GM12875 (cell line): ENCODE measurements at regions not wholly inside any gene's neighbourhood (a gene's known extent, or its start where the extent isn't known, plus 50 kb on each side); places are given as distances from the start of the nearest gene placed in this dataset.

Experiments
- H3K4me3 ChIP-seq: one replicate; pipeline ENCODE4 v1.5.1; 2011; ENCODE audit warnings: low read depth, low read length, control low read depth
- TF ChIP-seq, protein P1 (sequence below): IDR thresholded peaks from 2 replicates; pipeline ENCODE4 v1.5.1; 2011; ENCODE audit warnings: low read depth, mild to moderate bottlenecking, control low read depth, inconsistent platforms, low read length, moderate library complexity, borderline replicate concordance; ENCODE audit not compliant: insufficient read depth

DNA sequence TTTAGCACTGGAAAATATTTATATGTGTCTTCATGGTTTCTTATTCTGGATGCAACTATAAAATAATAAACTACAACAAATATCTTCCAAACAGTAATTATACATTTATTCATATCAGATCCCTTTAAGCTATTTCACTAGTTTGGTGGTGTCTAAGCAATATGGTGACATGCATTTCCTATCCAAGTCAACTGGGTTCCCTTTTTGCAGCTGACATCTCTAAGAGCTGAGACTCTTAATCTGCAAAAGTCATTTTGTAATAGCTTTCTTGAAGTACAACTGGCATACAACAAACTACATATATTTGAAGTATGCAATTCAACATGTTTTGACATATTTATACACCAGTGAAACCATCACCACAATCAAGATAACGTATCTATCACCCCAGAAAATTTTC is 59.9 kb upstream of the SLC1A4 start:
- TF ChIP-seq, protein P1, sequence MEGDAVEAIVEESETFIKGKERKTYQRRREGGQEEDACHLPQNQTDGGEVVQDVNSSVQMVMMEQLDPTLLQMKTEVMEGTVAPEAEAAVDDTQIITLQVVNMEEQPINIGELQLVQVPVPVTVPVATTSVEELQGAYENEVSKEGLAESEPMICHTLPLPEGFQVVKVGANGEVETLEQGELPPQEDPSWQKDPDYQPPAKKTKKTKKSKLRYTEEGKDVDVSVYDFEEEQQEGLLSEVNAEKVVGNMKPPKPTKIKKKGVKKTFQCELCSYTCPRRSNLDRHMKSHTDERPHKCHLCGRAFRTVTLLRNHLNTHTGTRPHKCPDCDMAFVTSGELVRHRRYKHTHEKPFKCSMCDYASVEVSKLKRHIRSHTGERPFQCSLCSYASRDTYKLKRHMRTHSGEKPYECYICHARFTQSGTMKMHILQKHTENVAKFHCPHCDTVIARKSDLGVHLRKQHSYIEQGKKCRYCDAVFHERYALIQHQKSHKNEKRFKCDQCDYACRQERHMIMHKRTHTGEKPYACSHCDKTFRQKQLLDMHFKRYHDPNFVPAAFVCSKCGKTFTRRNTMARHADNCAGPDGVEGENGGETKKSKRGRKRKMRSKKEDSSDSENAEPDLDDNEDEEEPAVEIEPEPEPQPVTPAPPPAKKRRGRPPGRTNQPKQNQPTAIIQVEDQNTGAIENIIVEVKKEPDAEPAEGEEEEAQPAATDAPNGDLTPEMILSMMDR: no peak
- no peak overlapping the region for H3K4me3 ChIP-seq

DNA sequence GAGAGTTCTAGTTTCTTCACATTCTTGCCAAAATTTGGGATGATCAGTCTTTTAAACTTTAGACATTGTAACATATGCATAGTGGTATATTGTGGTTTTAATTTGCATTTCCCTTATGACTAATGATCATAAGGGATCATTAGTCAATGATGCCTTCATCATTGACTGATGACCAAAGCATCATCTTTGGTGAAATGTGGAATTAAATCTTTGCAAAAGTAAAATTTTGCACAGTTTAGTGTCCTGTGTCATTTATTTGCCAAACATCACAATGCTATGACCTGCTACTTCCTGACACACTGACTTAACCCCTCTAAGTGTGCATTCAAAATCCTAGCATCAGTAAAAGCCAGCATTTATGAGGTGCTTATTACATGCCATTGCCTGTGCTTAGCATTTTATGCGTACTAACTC is 58.9 kb upstream of the SLC1A4 start:
- TF ChIP-seq, protein P1: no peak
- H3K4me3 ChIP-seq: peak overlapping the region; percentile 84

DNA sequence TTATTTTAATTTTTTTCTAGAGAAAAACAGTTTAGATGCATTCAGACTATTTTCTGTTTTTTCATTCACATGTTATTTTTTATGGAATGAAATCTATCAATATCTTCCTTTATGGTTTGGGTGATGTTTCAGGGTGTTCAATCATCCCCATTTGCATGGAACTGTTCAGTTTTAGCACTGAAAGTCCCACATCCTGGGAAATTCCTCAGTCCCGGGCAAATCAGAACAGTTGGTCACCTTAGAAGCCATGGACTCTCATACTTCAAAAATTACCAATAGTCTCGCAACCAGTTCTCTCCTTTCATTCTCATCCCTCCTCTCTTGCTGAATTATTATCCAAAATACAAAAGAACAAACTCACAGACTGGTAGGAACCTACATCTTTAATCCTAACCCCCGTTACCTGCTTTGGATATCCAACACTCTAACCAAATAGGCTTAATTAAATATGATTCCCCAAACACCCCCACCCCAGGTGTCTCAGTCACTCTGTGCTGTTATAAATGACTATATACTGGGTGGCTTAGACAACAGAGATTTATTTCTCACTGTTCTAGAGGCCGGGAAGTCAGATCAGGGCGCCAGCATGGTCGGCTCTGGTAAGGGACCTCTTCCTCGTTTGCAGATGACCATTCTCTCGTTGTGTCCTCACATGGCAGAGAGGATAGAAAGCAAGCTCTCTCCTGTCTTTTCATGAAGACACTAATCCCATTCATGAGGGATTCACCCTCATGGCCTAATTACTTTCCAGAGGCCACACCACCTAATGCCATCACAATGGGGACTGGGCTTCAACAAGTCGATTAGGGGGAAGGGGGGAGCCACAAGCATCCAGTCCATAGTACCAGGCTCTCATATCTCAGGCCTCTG is 57.7 kb upstream of the SLC1A4 start:
- TF ChIP-seq, protein P1: no peak
- peak overlapping the region; percentile 84 for H3K4me3 ChIP-seq

DNA sequence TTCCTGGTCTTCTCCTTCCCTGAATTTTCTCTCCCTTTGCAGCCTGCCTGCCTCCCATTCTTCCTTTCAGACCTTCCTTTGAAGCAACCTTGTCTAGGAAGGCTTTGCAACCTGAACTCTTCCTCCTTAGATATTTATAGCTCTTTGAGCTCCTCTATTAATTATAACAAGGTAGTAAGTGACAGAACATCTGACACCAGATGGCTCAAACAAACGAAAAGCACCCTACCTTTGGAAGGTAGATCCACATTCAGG is 57.2 kb upstream of the SLC1A4 start:
- TF ChIP-seq, protein P1: no peak
- H3K4me3 ChIP-seq: peak overlapping the region; percentile 84

DNA sequence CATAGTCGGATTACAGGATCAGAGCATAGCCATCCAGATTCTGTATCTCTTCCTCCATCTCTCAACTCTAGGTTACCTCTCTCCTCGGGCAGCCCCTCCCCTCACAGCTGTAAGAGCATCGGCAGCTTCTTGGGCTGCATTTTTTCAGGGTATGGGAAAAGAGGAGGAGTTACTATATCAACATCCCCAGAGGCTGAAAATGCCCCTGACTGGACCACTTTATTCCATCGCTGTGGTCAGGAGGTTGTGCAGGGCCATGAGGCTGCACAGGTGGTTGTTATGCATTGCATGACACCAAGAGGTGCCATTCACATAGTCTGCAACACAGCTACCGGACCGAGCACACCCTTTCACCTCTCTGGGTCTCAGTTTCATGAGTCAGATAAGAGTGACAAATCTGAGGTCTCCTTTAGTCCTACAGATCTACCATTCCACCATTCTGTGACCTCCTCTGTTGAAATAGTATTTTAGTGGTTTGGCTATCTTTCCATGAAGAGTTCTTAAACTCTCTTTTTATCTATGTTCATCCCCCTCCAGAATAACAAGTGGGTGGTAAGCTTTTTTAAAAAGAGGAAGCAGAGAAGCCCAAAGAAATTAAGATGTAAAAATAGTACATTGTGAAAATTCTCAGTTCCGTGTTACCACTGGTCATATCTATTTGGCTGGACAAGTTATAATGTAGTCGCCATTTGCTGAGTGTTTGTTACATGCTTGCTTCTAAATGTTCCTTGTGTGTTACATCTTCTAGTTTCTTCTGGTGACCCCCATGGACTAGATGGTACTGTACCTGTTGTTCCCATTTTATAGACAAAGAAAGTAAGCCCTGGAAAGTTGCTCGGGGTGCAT is 56.6 kb upstream of the SLC1A4 start:
- H3K4me3 ChIP-seq: peak overlapping the region; percentile 84
- TF ChIP-seq, protein P1: no peak

DNA sequence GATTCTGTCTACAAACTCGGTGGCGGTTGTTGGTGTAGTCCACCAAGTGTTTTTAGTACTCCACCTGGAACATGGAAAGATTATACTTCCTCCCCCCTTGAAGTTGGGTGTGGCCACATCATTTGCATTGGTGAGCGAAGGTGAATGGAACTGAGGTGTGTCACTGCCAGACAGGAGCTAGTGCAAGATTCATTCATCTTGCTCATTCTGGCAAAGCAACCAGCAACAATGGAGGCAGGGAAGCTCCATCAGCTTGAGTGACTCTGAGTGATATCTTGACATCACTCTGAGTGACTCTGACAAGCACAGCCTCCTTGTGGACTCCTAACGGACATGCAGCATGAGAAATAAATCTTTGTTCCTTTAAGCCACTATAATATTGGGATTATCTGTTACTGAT is 54.7 kb upstream of the SLC1A4 start:
- H3K4me3 ChIP-seq: no peak overlapping the region
- TF ChIP-seq, protein P1: peak; percentile 35; the same call in 1 of the 2 replicates

DNA sequence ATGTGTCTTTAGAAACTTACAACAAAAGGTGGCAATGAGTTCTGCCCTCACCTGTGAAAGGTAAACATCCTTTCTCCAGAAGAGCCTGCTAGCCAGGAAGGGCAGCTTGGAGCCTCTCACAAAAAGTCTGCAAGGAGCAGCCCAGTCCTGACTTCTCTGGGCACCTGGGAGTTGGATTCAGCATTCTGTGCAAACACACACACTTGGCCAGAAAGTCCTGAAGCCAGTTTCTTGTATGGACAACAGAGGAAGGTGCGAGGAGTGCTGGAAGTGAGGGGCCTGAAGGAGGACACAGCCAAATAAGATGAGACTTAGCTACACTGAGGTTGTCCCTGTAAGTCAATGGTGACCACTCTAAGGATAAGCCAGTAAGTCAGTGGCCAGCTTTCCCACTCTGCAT is 52.4 kb upstream of the SLC1A4 start:
- TF ChIP-seq, protein P1: no peak
- peak overlapping the region; percentile 53 for H3K4me3 ChIP-seq

DNA sequence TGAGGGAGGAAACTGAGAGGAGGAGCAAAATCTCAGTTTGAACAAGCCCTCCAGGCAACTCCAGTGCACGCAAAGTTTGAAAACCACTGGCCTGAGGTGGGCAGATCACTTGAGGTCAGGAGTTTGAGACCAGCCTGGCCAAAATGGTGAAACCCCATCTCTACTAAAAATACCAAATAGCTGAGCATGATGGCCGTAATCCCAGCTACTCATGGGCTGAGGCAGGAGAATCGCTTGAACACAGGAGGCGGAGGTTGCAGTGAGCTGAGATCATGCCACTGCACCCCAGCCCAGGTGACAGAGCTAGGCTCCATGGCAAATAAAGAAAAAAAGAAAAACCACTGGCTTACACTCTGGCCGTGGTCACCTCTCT is 51.9 kb upstream of the SLC1A4 start:
- H3K4me3 ChIP-seq: peak overlapping the region; percentile 53
